KMS-11 (cell line): ENCODE measurements at regions not wholly inside any gene's neighbourhood (a gene's known extent, or its start where the extent isn't known, plus 50 kb on each side); places are given as distances from the start of the nearest gene placed in this dataset.

Experiments used
- H2AFZ ChIP-seq: fragments of 200-600 bp; sonication (generic); 2 replicates; pipeline ENCODE4 v1.6.1; 2016; ENCODE audit warnings: antibody characterized with exemption, mixed run types, low read depth
- H3K27ac ChIP-seq: fragments of 200-600 bp; sonication (generic); 2 replicates; pipeline ENCODE4 v1.6.1; 2016; ENCODE audit warnings: mild to moderate bottlenecking, mixed run types
- H3K27me3 ChIP-seq: fragments of 200-600 bp; sonication (generic); 2 replicates; pipeline ENCODE4 v1.6.1; 2017; ENCODE audit warnings: mild to moderate bottlenecking, low read depth, mixed run types, moderate library complexity; ENCODE audit not compliant: insufficient read depth
- H3K36me3 ChIP-seq: fragments of 200-600 bp; sonication (generic); 2 replicates; pipeline ENCODE4 v1.6.1; 2017; ENCODE audit warnings: mild to moderate bottlenecking, mixed run types; ENCODE audit not compliant: insufficient read depth
- H3K4me1 ChIP-seq: fragments of 200-600 bp; sonication (generic); 2 replicates; pipeline ENCODE4 v1.6.1; 2016; ENCODE audit warnings: mild to moderate bottlenecking, low read depth, mixed run types; ENCODE audit not compliant: poor library complexity, severe bottlenecking
- H3K4me2 ChIP-seq: fragments of 200-600 bp; sonication (generic); 2 replicates; pipeline ENCODE4 v1.7.0; 2016; ENCODE audit warnings: mild to moderate bottlenecking, mixed run types
- H3K4me3 ChIP-seq: fragments of 200-600 bp; sonication (generic); IDR thresholded peaks from 2 replicates; pipeline ENCODE4 v1.6.1; 2017; ENCODE audit warnings: low read depth, low read length, mixed read lengths; ENCODE audit not compliant: insufficient read depth
- H3K79me2 ChIP-seq: fragments of 200-600 bp; sonication (generic); 2 replicates; pipeline ENCODE4 v1.6.1; 2016; ENCODE audit warnings: low read depth, mixed run types; ENCODE audit not compliant: insufficient read depth
- H3K9ac ChIP-seq: fragments of 200-600 bp; sonication (generic); 2 replicates; pipeline ENCODE4 v1.6.1; 2016; ENCODE audit warnings: mild to moderate bottlenecking, mixed run types
- H4K20me1 ChIP-seq: fragments of 200-600 bp; sonication (generic); 2 replicates; pipeline ENCODE4 v1.6.1; 2016; ENCODE audit warnings: mild to moderate bottlenecking, mixed run types; ENCODE audit not compliant: insufficient read depth
- TF ChIP-seq, protein P1 (sequence below): fragments of 200-600 bp; sonication (generic); conservative IDR thresholded peaks from 2 replicates; pipeline ENCODE4 v1.6.1; 2017; ENCODE audit warnings: low read depth, mild to moderate bottlenecking, antibody characterized with exemption, low read length, moderate library complexity, mixed read lengths

- H3K27ac ChIP-seq, result no peak overlapping the region
- no peak overlapping the region for H3K4me2 ChIP-seq
- H3K27me3 ChIP-seq, result no peaks in the 10 kb centered on the region
- H3K79me2 ChIP-seq, result no peaks in the 10 kb centered on the region
- H3K4me1 ChIP-seq, result no peaks in the 10 kb centered on the region
- H3K36me3 ChIP-seq, result no peaks in the 10 kb centered on the region
- H3K9ac ChIP-seq, result no peak overlapping the region
- no peak overlapping the region for H2AFZ ChIP-seq
- TF ChIP-seq, protein P1, sequence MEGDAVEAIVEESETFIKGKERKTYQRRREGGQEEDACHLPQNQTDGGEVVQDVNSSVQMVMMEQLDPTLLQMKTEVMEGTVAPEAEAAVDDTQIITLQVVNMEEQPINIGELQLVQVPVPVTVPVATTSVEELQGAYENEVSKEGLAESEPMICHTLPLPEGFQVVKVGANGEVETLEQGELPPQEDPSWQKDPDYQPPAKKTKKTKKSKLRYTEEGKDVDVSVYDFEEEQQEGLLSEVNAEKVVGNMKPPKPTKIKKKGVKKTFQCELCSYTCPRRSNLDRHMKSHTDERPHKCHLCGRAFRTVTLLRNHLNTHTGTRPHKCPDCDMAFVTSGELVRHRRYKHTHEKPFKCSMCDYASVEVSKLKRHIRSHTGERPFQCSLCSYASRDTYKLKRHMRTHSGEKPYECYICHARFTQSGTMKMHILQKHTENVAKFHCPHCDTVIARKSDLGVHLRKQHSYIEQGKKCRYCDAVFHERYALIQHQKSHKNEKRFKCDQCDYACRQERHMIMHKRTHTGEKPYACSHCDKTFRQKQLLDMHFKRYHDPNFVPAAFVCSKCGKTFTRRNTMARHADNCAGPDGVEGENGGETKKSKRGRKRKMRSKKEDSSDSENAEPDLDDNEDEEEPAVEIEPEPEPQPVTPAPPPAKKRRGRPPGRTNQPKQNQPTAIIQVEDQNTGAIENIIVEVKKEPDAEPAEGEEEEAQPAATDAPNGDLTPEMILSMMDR, result no peak
- H3K4me3 ChIP-seq, result no peak overlapping the region
- no peaks in the 10 kb centered on the region for H4K20me1 ChIP-seq
Observed at GRCh38 chr5:104643320-104643719, 1080.7 kb upstream of the NUDT12 start.

DNA sequence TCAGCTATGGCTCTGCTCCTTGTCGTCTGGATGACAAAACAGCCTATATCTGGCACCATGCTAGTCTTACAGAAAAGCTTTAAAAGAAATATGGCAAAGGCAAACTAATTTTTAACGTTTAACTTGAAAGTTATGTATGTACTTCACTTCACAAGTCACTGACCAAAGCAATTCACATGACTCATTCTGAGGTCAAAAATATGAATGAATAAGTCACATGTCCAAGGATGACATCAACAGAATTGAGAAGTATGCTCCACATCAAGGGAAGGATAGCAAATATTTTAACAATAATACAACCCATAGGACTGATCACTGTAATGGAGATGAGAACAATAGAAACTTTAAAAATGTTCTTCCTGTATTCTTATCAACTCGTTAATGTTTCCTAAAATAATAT lies 1072.6 kb upstream of the NUDT12 start:
- no peak overlapping the region for H2AFZ ChIP-seq
- H3K36me3 ChIP-seq, result no peaks in the 10 kb centered on the region
- no peaks in the 10 kb centered on the region for H3K79me2 ChIP-seq
- no peaks in the 10 kb centered on the region for H4K20me1 ChIP-seq
- no peak overlapping the region for H3K4me2 ChIP-seq
- H3K4me1 ChIP-seq, result no peaks in the 10 kb centered on the region
- no peak overlapping the region for H3K4me3 ChIP-seq
- no peak overlapping the region for H3K9ac ChIP-seq
- H3K27ac ChIP-seq, result no peak overlapping the region
- H3K27me3 ChIP-seq, result no peaks in the 10 kb centered on the region
- TF ChIP-seq, protein P1, result no peak

DNA sequence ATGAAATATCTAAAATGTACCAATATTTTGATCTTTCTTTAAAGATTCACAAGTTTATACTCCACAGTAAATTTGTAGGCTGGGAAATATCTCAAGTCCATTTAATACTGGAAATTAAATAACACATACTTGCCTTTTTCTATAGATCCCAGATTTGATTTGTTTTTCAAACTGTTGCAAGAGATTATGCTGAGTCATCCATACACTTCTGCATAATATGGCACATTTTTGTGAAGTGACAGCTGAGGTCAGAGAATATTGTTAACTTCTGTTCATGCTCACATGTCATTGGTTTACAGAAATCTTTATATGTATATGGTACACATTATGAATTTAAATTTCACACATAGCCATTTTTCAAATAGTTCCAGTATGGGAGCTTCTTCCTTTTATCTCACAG lies 1066.3 kb upstream of the NUDT12 start:
- TF ChIP-seq, protein P1, result no peak
- no peak overlapping the region for H3K9ac ChIP-seq
- no peaks in the 10 kb centered on the region for H4K20me1 ChIP-seq
- H3K4me2 ChIP-seq, result no peak overlapping the region
- H3K4me1 ChIP-seq, result peaks cover 5% of the 10 kb centered on the region
- no peaks in the 10 kb centered on the region for H3K79me2 ChIP-seq
- H3K27ac ChIP-seq, result no peak overlapping the region
- H2AFZ ChIP-seq, result 0 out of 2 replicates have a peak overlapping the region, but pooled peaks have one; percentile 2
- no peaks in the 10 kb centered on the region for H3K36me3 ChIP-seq
- no peak overlapping the region for H3K4me3 ChIP-seq
- no peaks in the 10 kb centered on the region for H3K27me3 ChIP-seq

GRCh38 chr5:104626122-104626521 lies 1063.5 kb upstream of the NUDT12 start:
- Histone ChIP-seq H3K4me3 (no peak overlapping the region), H3K27me3 (no peaks in the 10 kb centered on the region), H2AFZ (no peak overlapping the region), H3K36me3 (no peaks in the 10 kb centered on the region), H3K79me2 (no peaks in the 10 kb centered on the region), H3K4me2 (no peak overlapping the region), H4K20me1 (no peaks in the 10 kb centered on the region), H3K27ac (no peak overlapping the region), H3K9ac (no peak overlapping the region), H3K4me1 (peaks cover 5% of the 10 kb centered on the region)
- TF ChIP-seq, protein P1, result no peak
